ENCODE measurements at regions not wholly inside any gene's neighbourhood (a gene's known extent, or its start where the extent isn't known, plus 50 kb on each side); places are given as distances from the start of the nearest gene placed in this dataset.
"Not testable (repeated sequence)": the region's sequence is repeated elsewhere in the genome, so short reads cannot be mapped to it uniquely, and the experiment has no call there.

- ATAC-seq = no peak
- no peaks in the 10 kb centered on the region for H3K27me3 ChIP-seq
- H3K4me3 ChIP-seq = no peak overlapping the region
- in situ Hi-C loops (cut with MboI; ENCODE audit: low sequenced_read_pairs in 4 of 4) = no loop called here
- intact Hi-C loops (cut with DNase I; ENCODE audit: low total_unique reads) = no loop called here
- no peaks in the 10 kb centered on the region for H3K4me1 ChIP-seq
- TF ChIP-seq CTCF (IDR thresholded peaks at IDR 0.05 in 4 of 5, conservative IDR thresholded peaks at IDR 0.05 in 1 of 5) = no peak
- no peak for TF ChIP-seq POLR2A (IDR thresholded peaks at IDR 0.05)
- no peak for DNase-seq
- H3K9me3 ChIP-seq = no peaks in the 10 kb centered on the region
- H3K36me3 ChIP-seq = no peaks in the 10 kb centered on the region
- no peak overlapping the region for H3K27ac ChIP-seq
Measured at GRCh38 chr5:164233791-164234190, 728.4 kb downstream of the MAT2B start.

GRCh38 chr5:164234321-164234720, 728.9 kb downstream of the MAT2B start:
- H3K4me3 ChIP-seq = no peak overlapping the region
- in situ Hi-C loops (cut with MboI; ENCODE audit: low sequenced_read_pairs in 4 of 4) = no loop called here
- ATAC-seq (no peak), DNase-seq (no peak)
- H3K27me3 ChIP-seq = no peaks in the 10 kb centered on the region
- H3K4me1 ChIP-seq = no peaks in the 10 kb centered on the region
- no peak overlapping the region for H3K27ac ChIP-seq
- no peaks in the 10 kb centered on the region for H3K36me3 ChIP-seq
- no peaks in the 10 kb centered on the region for H3K9me3 ChIP-seq
- intact Hi-C loops (cut with DNase I; ENCODE audit: low total_unique reads) = no loop called here
- no peak for TF ChIP-seq POLR2A (IDR thresholded peaks at IDR 0.05)
- no peak for TF ChIP-seq CTCF (IDR thresholded peaks at IDR 0.05 in 4 of 5, conservative IDR thresholded peaks at IDR 0.05 in 1 of 5)

- TF ChIP-seq CTCF (IDR thresholded peaks at IDR 0.05 in 4 of 5, conservative IDR thresholded peaks at IDR 0.05 in 1 of 5) = no peak
- no peak for TF ChIP-seq POLR2A (IDR thresholded peaks at IDR 0.05)
- Histone ChIP-seq H3K9me3 (no peaks in the 10 kb centered on the region), H3K4me3 (no peak overlapping the region), H3K27ac (no peak overlapping the region), H3K27me3 (no peaks in the 10 kb centered on the region), H3K36me3 (no peaks in the 10 kb centered on the region), H3K4me1 (no peaks in the 10 kb centered on the region)
- DNase-seq (no peak), ATAC-seq (no peak)
- in situ Hi-C loops (cut with MboI; ENCODE audit: low sequenced_read_pairs in 4 of 4) = no loop called here
- intact Hi-C loops (cut with DNase I; ENCODE audit: low total_unique reads) = no loop called here
Measured at GRCh38 chr5:164235300-164235891, 730.0 kb downstream of the MAT2B start.

- in situ Hi-C loops (cut with MboI; ENCODE audit: low sequenced_read_pairs in 4 of 4) = no loop called here
Measured at GRCh38 chr5:164237486-164237885, 732.1 kb downstream of the MAT2B start.

GRCh38 chr5:164251781-164252180, 746.4 kb downstream of the MAT2B start:
- H3K9me3 ChIP-seq; H3K27ac ChIP-seq; H3K4me1 ChIP-seq; ATAC-seq; in situ Hi-C loops (cut with MboI; ENCODE audit: low sequenced_read_pairs in 4 of 4); H3K4me3 ChIP-seq; H3K36me3 ChIP-seq; DNase-seq; H3K27me3 ChIP-seq; intact Hi-C loops (cut with DNase I; ENCODE audit: low total_unique reads): not testable (repeated sequence)

More at GRCh38 chr5:164237486-164237885, 732.1 kb downstream of the MAT2B start:
- H3K9me3 ChIP-seq = no peaks in the 10 kb centered on the region
- no peaks in the 10 kb centered on the region for H3K36me3 ChIP-seq
- H3K27ac ChIP-seq = no peak overlapping the region
- no peaks in the 10 kb centered on the region for H3K27me3 ChIP-seq
- H3K4me1 ChIP-seq = no peaks in the 10 kb centered on the region
- intact Hi-C loops (cut with DNase I; ENCODE audit: low total_unique reads) = no loop called here
- TF ChIP-seq POLR2A (IDR thresholded peaks at IDR 0.05) (no peak), CTCF (IDR thresholded peaks at IDR 0.05 in 4 of 5, conservative IDR thresholded peaks at IDR 0.05 in 1 of 5) (no peak)
- ATAC-seq (no peak), DNase-seq (no peak)
- no peak overlapping the region for H3K4me3 ChIP-seq

All from gastrocnemius medialis (tissue), 4 donors.